ENCODE measurements at regions not wholly inside any gene's neighbourhood (a gene's known extent, or its start where the extent isn't known, plus 50 kb on each side); places are given as distances from the start of the nearest gene placed in this dataset.
"Not testable (repeated sequence)": the region's sequence is repeated elsewhere in the genome, so short reads cannot be mapped to it uniquely, and the experiment has no call there.

DNA sequence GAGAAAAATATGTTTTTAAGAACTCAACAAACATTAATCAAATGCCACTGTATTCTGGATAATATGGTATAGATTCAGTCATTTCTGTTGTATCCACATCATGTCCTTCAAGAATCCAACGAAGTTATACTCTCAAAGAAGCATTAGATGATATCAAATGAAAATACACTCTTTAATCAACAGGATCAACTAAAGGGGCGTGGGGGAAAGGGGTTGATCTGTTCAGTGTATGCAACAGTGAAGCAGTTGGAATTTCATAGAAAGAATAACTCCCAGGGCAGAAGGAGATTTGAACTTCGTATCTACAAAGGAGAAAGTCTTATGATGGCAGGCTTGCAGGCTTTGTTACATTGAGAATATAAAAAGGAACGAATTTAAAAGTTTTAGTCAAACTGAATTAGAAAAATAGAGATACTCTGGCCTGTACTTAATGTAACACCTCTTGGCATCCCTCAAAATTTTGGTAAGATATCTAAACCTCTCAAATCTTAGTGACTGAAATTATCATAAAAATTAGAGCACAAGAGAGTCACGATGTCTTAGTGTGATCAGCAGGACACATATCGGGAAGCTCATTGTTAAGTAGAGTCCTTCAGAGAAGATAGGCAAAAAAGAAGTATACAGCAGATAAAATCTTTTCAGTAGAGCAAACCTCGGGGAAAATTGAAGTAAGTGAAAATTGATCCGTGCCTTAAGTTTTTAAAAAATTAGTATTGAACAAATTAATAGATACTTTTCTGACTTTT lies 431.4 kb downstream of the KCNJ18 start:
- H3K9me3 Mint-ChIP-seq: peaks cover 8% of the 10 kb centered on the region in 2 donors
- DNase-seq (ENCODE audit: low spot score in 2 of 2) (no peak), ATAC-seq (no peak)
- H3K36me3 Mint-ChIP-seq: no peaks in the 10 kb centered on the region
- H3K27ac Mint-ChIP-seq: no peak overlapping the region

DNA sequence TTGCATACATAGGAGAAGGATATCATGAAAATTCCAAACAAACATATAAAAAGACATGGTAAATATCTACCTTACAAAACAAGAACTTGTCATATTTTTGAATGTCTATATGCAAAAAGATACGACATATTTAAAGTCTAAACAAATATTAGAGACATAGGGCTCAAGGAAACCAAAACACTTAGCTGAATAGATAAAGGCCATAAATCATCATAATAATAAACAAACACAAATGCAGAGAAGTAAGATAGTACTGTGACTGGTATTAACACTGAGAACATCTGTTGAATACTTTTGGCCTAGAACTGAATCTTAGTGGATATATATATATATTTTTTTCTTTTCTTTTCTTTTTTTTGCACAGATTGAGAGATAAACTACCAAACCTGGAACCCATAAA lies 435.8 kb downstream of the KCNJ18 start:
- no peak for DNase-seq (ENCODE audit: low spot score in 2 of 2)
- H3K36me3 Mint-ChIP-seq: peaks cover 0 to 13% of the 10 kb centered on the region in 2 donors

DNA sequence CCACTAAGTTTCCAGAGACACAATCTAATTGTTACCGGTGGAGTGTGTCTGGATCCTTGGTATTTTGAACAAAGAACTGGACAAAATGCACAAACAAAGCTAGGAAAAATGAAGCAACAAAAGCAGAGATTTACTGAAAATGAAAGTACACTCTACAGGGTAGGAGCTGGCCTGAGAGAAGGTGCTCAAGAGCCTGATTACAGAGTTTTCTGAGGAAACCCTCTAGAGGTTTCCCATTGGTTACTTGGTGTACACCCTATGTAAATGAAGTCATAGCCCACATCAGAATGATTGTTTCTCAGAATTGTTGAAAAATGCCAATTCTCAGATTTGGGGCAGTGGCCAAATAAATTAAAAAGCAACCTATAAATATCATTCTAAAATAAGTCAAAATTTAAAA lies 436.4 kb downstream of the KCNJ18 start:
- peaks cover 22 to 24% of the 10 kb centered on the region in 2 donors for H3K9me3 Mint-ChIP-seq
- H3K27ac Mint-ChIP-seq: no peak overlapping the region
- peaks cover 0 to 13% of the 10 kb centered on the region in 2 donors for H3K36me3 Mint-ChIP-seq
- DNase-seq (ENCODE audit: low spot score in 2 of 2) (no peak), ATAC-seq (no peak)

More for the DNA sequence above, 435.8 kb downstream of the KCNJ18 start:
- ATAC-seq: no peak
- H3K27ac Mint-ChIP-seq: no peak overlapping the region
- peaks cover 22 to 24% of the 10 kb centered on the region in 2 donors for H3K9me3 Mint-ChIP-seq

DNA sequence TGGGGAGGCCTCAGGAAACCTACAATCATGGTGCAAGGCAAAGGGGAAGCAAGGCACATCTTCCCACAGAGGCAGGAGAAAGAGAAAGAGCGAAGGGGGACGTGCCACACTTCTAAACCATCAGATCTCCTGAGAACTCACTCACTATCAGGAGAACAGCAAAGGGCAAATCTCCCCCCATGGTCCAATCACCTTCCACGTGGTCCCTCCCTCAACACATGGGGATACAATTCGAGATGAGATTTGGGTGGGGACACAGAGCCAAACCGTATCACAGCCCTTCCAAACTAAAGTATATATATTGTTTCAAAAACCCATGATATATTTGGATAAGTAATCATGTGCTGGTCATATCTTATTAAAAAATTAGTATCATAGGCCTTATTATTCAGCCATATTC lies 437.6 kb downstream of the KCNJ18 start:
- H3K27ac Mint-ChIP-seq; ATAC-seq; DNase-seq (ENCODE audit: low spot score in 2 of 2): not testable (repeated sequence)
- Mint-ChIP-seq H3K9me3 (peaks cover 22 to 24% of the 10 kb centered on the region in 2 donors), H3K36me3 (peaks cover 0 to 13% of the 10 kb centered on the region in 2 donors)

GRCh38 chr17:22131740-22132139 lies 439.4 kb downstream of the KCNJ18 start:
- Mint-ChIP-seq H3K9me3 (peaks cover 26 to 34% of the 10 kb centered on the region in 2 donors), H3K36me3 (peaks cover 0 to 13% of the 10 kb centered on the region in 2 donors), H3K27ac (no peak overlapping the region)
- DNase-seq (ENCODE audit: low spot score in 2 of 2): no peak
- no peak for ATAC-seq

DNA sequence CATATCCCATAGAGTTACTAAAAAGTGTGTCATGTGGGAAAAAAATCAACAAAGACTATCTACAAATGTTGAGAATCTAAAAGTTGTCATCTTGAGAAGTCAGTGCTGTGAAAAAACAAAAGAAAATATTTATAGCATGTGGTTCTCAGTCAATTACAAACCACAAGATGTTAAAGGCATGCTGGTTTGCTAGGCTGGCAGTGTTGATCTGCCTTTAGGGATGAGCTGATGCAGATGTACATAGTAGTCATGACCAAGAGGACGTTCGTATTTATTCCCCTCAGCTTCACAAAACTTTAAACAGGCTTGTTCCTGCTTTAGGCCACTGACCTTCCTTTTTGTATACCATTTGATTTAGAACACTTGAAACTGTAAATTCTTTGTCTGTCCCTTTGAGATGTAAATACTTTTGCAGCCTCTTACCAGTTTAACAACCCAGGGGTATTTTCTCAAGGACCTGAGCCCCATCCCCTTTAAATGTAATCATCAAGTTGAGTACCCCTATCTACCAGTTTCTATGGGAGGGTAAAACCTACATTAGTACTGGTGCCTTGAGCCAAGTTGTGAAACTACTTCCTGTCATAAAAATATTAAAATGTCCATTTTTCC lies 446.6 kb downstream of the KCNJ18 start:
- ATAC-seq (no peak), DNase-seq (ENCODE audit: low spot score in 2 of 2) (no peak)
- H3K36me3 Mint-ChIP-seq: no peaks in the 10 kb centered on the region
- peaks cover 4 to 10% of the 10 kb centered on the region in 2 donors for H3K9me3 Mint-ChIP-seq
- H3K27ac Mint-ChIP-seq: no peak overlapping the region

GRCh38 chr17:22142091-22142490 lies 449.8 kb downstream of the KCNJ18 start:
- peaks cover 0 to 4% of the 10 kb centered on the region in 2 donors for H3K9me3 Mint-ChIP-seq
- ATAC-seq: no peak
- H3K27ac Mint-ChIP-seq: no peak overlapping the region
- no peaks in the 10 kb centered on the region for H3K36me3 Mint-ChIP-seq
- DNase-seq (ENCODE audit: low spot score in 2 of 2): no peak

- DNase-seq (ENCODE audit: low spot score in 2 of 2) (no peak), ATAC-seq (no peak)
- Mint-ChIP-seq H3K36me3 (no peaks in the 10 kb centered on the region), H3K9me3 (peaks cover 0 to 5% of the 10 kb centered on the region in 2 donors), H3K27ac (no peak overlapping the region)
Observed at GRCh38 chr17:22145605-22146178, 453.4 kb downstream of the KCNJ18 start.

DNA sequence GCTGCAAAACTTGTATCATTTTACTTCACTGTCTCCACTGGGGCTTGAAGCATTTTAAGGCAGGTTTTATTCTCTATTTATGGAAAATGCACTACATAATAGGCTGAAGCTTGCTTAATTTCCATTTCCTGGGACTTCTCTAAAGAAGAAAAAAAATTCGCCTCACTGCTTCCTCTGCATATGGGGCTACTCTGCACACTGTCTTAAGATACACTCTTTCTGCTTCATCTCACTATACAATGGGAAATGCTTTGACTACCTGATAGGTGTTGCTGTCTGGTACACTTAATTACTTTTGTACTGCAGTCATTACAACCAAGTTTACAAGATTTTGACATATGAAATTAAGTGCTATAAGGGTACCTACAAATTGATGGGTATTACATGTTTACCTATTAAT lies 466.0 kb downstream of the KCNJ18 start:
- H3K36me3 Mint-ChIP-seq: no peaks in the 10 kb centered on the region
- ATAC-seq: no peak
- no peak overlapping the region for H3K27ac Mint-ChIP-seq
- DNase-seq (ENCODE audit: low spot score in 2 of 2): no peak
- peaks cover 12% of the 10 kb centered on the region in 2 donors for H3K9me3 Mint-ChIP-seq

GRCh38 chr17:22161376-22161775 lies 469.1 kb downstream of the KCNJ18 start:
- no peaks in the 10 kb centered on the region for H3K36me3 Mint-ChIP-seq
- DNase-seq (ENCODE audit: low spot score in 2 of 2): no peak
- H3K9me3 Mint-ChIP-seq: peaks cover 13 to 14% of the 10 kb centered on the region in 2 donors
- ATAC-seq: no peak
- no peak overlapping the region for H3K27ac Mint-ChIP-seq

DNA sequence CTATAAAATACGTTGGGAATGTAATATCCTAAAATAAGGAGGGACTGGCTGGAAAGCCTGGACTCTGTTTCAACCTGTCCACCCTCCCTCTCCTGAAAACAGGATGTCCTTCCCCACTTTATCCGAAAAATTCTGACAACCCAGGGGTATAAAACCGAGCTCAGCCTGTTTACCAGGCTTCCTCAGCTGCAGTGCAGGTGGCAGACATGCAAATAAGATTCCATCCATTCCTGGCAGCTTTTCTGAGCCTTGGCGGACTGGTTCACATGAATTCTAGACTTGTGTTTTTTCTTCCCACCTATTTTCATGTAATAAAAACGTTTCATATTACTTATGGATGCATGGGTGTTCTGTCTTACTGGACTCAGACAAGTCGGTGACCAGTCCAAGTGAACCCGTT lies 479.3 kb downstream of the KCNJ18 start:
- Mint-ChIP-seq H3K27ac (no peak overlapping the region), H3K36me3 (peaks cover 0 to 13% of the 10 kb centered on the region in 2 donors), H3K9me3 (peaks cover 23 to 29% of the 10 kb centered on the region in 2 donors)
- no peak for DNase-seq (ENCODE audit: low spot score in 2 of 2)
- no peak for ATAC-seq

- Mint-ChIP-seq H3K9me3 (peaks cover 0 to 11% of the 10 kb centered on the region in 2 donors), H3K36me3 (no peaks in the 10 kb centered on the region), H3K27ac (no peak overlapping the region)
- ATAC-seq (no peak), DNase-seq (ENCODE audit: low spot score in 2 of 2) (no peak)
Observed at GRCh38 chr17:22193113-22193512, 500.8 kb downstream of the KCNJ18 start.

GRCh38 chr17:22200187-22200586 lies 507.9 kb downstream of the KCNJ18 start:
- peaks cover 14 to 18% of the 10 kb centered on the region in 2 donors for H3K9me3 Mint-ChIP-seq
- DNase-seq (ENCODE audit: low spot score in 2 of 2); H3K27ac Mint-ChIP-seq; ATAC-seq: not testable (repeated sequence)
- peaks cover 7 to 20% of the 10 kb centered on the region in 2 donors for H3K36me3 Mint-ChIP-seq

- H3K36me3 Mint-ChIP-seq: peaks cover 7 to 20% of the 10 kb centered on the region in 2 donors
- peaks cover 14% of the 10 kb centered on the region in 2 donors for H3K9me3 Mint-ChIP-seq
- DNase-seq (ENCODE audit: low spot score in 2 of 2): no peak
- no peak for ATAC-seq
- H3K27ac Mint-ChIP-seq: no peak overlapping the region
Observed at GRCh38 chr17:22202702-22203101, 510.4 kb downstream of the KCNJ18 start.

- H3K9me3 Mint-ChIP-seq: peaks cover 14% of the 10 kb centered on the region in 2 donors
- no peak for DNase-seq (ENCODE audit: low spot score in 2 of 2)
- ATAC-seq: no peak
- H3K27ac Mint-ChIP-seq: no peak overlapping the region
- H3K36me3 Mint-ChIP-seq: peaks cover 7 to 20% of the 10 kb centered on the region in 2 donors
Observed at GRCh38 chr17:22203208-22203715, 510.9 kb downstream of the KCNJ18 start.

- not testable (repeated sequence) for DNase-seq (ENCODE audit: low spot score in 2 of 2); ATAC-seq
Observed at GRCh38 chr17:22204076-22204475, 511.8 kb downstream of the KCNJ18 start.

GRCh38 chr17:22210212-22210611 lies 517.9 kb downstream of the KCNJ18 start:
- not testable (repeated sequence) for DNase-seq (ENCODE audit: low spot score in 2 of 2); H3K36me3 Mint-ChIP-seq; ATAC-seq; H3K9me3 Mint-ChIP-seq; H3K27ac Mint-ChIP-seq

More at GRCh38 chr17:22204076-22204475, 511.8 kb downstream of the KCNJ18 start:
- peaks cover 14% of the 10 kb centered on the region in 2 donors for H3K9me3 Mint-ChIP-seq
- H3K36me3 Mint-ChIP-seq: peaks cover 7 to 20% of the 10 kb centered on the region in 2 donors
- not testable (repeated sequence) for H3K27ac Mint-ChIP-seq
